SK-N-MC (cell line): ENCODE measurements at regions not wholly inside any gene's neighbourhood (a gene's known extent, or its start where the extent isn't known, plus 50 kb on each side); places are given as distances from the start of the nearest gene placed in this dataset.

Source experiments
- EZH2 ChIP-seq: fragments of 200-600 bp; sonication (generic); IDR thresholded peaks from one replicate; pipeline ENCODE4 v1.6.1; 2017; ENCODE audit warnings: antibody characterized with exemption
- POLR2AphosphoS5 ChIP-seq: IDR thresholded peaks from 2 replicates; pipeline ENCODE4 v1.6.1; 2012; ENCODE audit warnings: mild to moderate bottlenecking, low read depth, low read length, borderline replicate concordance

- no peak for TF ChIP-seq POLR2AphosphoS5
- TF ChIP-seq EZH2 = no peak
Observed at GRCh38 chr12:9319044-9319841, 111.0 kb upstream of the PZP start.
